HPDE6-E6E7 (cell line): ENCODE measurements at regions not wholly inside any gene's neighbourhood (a gene's known extent, or its start where the extent isn't known, plus 50 kb on each side); places are given as distances from the start of the nearest gene placed in this dataset.

ENCODE experiments used
- DNase-seq: peaks from one replicate; pipeline ENCODE4 v3.0.0; 2011; ENCODE audit warnings: missing footprints; ENCODE audit errors: extremely low spot score

DNA sequence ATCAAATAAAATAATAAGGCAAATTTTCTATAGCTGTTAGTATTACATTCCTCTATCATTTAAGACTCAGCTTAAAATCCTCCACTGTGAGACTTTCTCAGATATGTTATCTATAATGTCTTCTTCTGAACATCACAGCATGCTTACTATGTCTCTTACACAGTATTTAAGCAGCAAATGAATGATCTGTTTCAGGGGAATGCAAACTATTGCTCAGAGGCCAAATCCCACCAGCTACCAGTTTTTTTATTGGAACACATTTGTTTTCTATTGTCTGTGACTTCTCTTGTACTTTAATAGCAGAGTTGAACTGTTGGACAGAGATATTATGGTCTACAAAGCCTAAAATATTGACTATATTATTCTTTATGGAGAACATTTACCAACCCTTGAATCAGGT, 59.6 kb downstream of the C3orf38 start:
- DNase-seq: no peak

DNA sequence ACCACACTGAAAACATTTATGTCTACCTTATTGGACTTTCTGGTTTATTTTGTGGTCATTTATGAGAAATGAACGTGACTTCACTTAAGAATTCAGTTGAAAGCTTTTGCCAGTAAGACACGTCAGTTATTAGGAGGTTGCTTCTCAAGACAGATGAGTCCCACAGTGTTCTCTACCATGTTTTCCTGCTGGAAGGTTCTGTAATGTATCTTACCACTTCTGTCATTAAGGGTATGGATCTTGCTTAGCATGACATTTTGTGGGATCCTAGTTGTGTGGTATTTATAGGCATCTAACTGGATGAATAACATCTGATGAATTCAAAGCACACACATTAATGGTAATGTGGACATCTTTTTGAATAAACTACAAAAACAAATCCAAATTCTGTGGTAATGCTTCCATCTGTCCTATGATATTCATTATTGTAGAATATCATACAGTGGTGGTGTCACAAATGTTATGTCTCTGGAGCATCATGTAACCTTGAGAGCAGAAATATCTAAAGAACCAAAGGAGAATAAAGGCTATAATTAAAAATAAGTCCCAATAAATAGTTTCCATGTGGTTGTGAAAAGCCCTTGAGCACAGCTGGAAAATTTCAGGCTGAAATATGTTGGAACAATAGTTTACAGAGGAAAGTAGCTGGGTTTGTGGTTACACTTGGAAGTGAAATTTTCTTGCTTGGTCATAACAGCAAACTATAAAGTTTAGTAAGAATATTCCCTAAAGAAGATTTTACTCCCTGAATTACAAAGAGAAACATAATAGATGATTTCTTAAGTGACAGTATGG, 61.5 kb downstream of the C3orf38 start:
- no peak for DNase-seq

DNA sequence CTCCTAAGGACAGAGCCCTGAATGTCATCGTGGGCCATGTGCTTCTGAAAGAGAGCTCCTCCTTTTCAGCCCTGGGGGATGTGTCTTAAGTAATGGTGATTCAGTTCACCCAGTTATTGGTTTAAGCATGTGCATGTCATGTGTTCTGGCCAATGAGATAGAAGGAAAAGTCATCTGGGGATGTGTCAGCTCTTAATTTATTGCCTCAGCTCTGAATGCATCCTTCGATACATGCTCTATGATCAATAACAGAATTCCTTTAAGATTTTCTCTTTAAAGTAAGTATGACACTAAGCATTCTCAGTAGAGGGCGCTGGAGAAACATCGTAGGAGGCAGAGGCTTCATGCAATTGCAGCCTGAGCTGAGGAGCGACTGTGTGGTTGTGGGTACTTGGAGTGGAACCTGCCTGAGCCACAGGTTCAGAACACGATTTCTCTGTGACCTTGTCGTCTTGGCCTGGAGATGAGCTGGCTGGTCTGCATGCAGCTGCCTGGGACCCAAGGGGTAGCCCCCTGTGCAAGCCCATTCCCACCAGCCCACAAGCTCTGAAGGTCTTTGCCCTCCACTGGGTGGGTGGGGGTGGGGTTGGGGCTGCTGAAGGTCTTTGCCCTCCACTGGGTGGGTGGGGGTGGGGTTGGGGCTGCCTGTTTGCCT, 69.5 kb downstream of the C3orf38 start:
- peak; percentile 51 for DNase-seq

DNA sequence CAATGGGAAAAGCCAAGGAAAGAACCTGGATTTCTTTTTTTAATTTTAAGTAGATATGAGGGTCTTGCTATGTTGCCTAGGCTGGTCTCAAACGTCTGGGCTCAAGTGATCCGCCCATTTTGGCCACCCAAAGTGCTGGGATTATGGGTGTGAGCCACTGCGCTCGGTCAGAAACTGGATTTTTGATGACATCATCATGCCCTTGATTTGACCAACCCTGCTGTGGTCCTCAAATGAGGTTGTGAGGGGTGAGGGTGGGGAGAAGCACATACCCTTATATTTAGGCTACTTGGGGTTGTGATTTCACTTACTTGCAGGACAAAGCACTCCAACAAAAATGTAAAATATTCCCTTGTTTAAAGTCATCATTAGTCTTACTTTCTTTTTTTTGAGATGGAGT, 70.4 kb downstream of the C3orf38 start:
- DNase-seq: no peak

DNA sequence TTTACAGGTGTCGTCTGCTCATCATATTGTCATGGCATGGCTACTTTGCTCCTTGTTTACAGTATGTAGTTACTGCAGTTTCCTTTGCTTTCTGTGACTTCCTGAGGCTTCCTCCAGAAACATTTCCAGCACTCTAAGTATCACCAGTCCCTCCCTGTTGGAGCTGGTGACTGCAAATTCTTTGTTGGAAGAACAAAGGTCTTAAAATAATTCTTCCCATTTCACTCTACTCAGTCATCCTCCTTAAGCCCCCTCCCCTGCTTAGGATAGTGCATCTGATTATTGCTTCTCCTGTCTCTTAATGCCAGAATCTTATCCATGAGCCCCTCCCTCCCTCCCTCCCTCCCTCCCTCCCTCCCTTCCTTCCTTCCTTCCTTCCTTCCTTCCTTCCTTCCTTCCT, 72.0 kb downstream of the C3orf38 start:
- no peak for DNase-seq

DNA sequence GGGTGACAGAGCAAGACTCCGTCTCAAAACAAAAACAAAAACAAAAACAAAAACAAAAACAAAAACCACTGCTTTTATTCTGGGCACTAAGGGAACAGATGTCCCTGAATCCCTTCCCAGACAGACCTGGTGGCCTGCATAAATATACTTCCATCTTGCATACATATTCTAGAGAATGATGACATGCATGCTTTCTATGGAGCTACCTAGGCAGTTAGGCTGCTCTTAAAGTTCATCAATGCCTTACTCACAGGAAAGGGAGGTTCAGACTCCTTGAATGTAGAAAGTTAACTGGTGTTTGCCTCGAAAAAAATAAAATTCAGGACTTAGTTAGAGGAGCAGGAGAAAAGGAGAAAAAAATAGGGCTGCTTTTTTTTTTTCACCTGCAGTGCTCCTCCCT, 72.6 kb downstream of the C3orf38 start:
- no peak for DNase-seq

DNA sequence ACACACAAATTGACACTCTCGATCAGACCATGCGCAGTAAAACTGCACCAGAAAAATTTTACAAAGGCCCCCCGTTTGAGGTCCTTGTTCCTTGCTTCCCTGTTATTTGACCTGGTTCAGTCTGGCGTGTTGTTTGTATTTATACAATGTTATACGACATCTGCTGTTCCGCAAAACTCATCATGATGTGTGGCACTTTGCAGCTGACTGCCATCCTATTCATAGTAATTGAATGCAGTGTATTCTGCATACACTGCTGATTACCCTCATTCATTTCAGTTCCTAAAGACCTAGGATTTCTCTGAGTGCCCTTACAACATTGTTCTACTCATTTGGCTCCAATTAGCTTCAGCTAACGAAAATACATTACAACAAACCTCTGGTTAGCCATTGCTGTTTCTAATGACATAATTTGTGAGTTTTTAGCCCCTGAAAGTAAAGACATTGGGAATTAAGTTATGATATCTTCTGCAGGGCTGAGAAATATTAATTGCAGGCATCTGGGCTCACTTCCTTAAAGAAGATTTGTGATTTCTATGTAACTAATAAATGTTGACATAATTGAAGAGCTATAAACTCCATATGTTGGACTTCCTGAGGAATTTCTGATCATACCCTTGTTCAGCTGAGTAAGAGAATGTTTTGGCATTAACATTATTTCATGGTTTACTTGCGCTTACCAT, 75.7 kb downstream of the C3orf38 start:
- no peak for DNase-seq

DNA sequence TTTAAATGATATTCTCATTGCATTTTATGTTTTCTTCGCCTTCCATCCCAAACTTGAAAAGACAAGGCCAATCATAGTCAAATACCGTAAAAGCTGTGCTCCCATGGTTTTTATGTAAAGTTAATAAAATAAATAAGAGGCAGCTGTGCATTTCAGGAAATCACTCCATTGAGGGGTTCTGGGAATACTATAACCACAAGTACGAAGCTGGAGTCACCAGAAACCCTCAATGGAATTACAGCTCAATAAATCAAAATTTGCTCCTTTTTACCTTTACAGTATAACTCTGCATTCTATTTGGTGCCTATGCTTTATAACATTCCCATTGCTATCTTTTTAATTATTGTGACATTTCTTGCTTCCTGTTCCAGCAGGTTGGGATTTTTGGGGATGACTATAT, 77.2 kb downstream of the C3orf38 start:
- no peak for DNase-seq

DNA sequence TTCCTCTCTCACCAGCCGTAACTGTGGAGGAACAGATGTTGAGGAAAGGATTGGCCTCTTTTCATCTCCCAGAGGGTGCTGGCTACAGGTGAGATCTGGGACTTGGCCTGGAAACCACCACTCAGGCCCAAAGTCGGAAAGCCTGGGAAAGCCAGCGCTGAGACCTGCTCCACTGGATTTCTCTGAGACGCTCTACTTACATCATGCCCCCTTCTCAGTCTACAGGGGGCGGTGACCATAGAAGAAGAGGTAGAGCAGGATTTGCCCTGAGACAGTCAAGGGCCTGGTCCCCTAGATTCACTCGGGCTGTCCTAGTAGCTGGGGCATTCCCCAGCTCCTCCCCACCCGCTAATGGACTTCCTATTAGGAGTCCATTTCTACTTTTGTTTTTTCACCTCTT, 80.9 kb downstream of the C3orf38 start:
- no peak for DNase-seq

DNA sequence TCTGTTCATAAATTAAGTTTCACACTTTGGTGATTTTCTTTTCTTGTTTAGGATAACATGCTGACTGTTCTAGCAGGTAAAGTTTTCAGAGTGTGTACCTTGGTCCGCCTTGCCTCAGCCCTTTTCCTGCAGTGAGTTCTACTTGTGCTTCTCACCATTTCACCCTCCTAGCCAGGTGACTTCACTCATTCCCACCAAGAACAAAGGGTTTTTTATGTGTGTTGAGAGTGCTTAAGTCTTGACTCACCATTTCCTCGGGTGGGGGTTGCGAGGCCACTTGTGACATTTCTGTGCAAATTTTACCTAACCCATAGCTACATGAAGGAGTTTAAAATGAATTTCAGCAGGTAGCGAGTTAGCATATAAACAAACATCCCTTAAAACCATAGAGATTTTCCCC, 81.4 kb downstream of the C3orf38 start:
- peak; percentile 17 for DNase-seq

DNA sequence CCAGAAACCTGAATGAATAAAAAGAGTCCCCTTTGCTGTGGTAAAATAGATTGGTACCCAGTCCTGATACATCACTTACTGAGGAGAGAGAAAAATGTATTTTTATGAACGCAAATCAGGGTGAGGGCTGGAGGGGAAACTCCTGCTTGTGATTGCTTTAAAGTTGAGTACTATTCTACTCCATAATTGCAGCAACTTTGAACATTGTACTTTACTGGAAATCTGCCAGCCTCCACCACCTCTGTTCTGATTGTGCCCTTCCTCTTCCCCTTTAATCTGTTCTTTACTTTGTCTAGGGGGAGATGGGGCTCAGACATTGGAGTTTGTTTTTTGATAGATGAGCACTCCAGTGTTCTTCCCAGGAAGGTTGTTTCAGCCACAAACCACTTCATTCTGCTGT, 81.9 kb downstream of the C3orf38 start:
- no peak for DNase-seq

DNA sequence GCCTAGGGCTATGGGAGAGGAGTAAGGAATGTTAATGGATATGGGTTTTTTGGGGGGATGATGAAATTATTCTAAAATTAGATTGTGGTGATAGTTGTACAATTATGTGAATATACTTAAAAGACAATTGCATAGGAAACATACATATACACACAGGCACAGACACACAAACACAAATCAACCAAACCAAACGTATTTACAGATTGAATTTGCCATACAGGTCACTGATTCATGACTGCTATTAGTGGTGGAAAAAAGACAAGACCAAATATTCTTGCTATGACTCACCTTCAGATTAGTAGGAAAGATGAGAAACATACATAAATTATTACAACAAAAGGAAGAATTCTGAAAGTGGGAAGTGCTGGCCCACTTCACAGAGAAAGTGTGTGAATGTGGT, 85.3 kb downstream of the C3orf38 start:
- DNase-seq: no peak

DNA sequence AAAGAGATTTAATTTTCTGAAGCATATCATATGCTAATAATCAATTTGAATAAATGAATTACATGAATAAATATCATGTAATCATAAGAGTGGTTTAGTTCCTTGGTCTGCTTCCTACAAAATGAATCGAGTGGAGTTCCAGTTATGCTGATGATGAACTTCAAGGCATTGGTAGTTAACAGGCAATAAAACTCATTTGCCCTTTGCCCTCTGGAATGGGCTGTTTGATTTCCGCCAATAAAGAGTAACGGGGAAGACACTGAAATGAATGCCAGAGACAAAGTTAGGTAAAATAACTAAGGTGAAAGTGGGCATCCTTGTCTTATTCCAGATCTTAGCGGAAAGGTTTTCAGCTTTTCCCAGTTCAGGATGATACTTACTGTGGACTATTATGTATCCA, 90.1 kb downstream of the C3orf38 start:
- DNase-seq: no peak

DNA sequence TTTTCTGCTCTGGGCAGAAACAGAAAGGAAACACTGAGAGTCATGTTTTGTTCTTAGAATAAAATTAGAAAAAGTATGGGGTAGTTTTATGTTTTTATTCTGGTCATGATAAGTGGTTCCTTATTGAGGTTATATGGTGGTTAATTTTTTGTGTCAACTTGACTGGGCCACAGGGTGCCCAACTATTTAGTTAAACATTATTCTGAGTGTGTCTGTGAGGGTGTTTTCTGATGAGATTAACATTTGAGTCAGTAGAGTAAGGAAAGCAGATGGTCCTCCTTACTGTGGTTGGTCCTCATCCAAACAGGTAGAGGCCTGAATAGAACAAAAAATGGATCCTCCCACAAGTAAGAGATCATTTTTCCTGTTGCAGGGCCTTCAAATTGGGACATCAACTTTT, 98.9 kb downstream of the C3orf38 start:
- no peak for DNase-seq

DNA sequence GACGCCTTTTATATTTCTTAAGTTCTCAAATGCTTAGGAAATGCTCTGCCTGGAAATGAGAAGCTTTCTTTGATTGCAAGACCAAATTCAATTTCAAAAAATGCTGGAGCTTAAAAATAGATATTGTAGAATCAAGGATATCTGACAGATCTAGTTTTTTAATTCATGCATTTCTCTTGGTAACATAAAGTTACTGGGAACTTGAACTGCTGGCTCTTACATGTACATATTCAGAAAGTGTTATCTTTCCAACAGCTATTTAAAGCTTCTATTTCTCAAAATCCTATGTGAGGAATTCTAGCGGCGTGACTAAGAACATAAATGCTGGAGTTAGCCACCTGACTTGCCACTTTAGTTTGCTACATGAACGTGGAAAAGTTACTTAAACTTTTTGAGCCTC, 109.3 kb downstream of the C3orf38 start:
- no peak for DNase-seq

DNA sequence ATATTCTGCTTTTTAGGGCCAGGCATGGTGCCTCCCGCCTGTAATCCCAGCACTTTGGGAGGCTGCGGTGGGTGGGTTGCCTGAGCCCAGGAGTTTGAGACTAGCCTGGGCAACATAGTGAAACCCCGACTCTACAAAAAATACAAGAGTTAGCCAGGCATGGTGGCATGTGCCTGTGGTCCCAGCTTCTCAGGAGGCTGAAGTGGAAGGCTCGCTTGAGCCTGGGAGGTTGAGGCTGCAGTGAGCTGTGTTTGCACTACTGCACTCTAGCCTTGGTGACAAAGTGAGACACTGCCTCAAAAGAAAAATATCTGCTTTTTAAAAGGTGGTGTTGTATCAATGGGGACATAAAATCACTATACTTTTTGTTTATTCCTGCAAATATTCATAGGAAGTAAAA, 112.8 kb downstream of the C3orf38 start:
- no peak for DNase-seq

DNA sequence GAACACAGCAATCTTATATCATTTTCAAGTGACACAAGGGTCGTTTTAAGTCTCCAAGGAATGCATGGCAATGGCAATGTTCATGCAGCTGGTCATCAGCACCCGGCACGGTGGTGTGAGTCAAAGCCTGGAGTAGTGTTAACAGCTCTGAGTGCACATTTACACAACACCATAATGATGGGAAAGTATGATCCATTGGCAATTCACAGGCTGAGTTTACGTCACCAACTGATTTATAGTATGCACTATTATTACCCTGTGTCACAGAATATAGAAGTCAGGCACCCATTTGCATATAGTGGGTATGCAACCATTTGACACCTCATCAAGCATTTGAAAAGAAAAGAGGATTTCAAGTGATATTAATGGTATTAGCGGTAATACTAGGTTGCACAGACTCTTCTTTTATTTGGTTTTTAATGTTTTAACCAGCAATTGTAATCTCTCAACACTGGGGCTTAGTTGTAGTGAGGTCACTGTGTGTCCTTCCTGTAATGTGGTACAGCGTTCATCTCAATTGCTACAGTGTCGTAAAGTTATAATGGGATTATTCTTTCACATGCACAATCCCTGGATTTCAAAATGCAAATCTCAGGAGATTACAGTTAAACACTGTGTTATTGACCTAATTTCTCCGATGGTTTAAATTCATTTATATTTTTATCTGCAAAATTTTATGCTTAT, 113.8 kb downstream of the C3orf38 start:
- no peak for DNase-seq

DNA sequence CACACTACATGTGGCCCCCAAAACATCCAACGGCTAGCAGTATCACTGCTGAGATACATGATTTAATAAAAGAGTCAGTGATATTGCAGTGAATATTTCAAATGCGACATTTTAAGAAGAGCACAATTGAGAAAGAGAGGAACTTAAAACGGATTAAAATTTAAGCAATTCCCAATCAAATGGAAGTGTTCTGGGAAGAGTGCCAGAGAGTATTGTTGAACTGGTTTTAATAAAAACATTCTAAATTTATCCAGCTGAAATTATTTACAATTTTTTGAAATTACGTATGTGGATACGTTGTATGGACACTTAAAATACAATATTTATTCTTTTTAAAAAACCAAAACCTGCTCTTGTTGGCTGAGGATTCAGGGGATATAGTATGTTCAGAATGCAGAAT, 117.7 kb downstream of the C3orf38 start:
- no peak for DNase-seq

DNA sequence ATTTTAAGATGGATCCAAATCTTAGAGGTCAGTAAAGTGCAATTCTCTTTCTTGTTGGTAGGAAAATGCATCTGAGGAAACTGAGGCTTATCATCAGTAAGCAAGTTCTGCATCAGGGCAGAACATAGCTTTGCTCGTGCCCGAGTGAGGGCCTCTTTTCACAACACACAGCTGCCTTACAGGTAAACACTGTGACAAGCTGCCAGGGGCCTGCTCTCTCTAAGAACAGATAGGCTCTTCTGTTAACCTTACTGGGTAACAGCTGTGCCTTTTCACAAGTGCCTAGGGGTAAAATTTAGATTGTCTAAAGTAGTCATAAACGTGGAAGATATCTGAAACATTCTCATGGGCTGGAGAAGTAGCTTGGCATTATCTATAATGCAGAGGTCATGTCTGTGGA, 118.1 kb downstream of the C3orf38 start:
- DNase-seq: no peak

DNA sequence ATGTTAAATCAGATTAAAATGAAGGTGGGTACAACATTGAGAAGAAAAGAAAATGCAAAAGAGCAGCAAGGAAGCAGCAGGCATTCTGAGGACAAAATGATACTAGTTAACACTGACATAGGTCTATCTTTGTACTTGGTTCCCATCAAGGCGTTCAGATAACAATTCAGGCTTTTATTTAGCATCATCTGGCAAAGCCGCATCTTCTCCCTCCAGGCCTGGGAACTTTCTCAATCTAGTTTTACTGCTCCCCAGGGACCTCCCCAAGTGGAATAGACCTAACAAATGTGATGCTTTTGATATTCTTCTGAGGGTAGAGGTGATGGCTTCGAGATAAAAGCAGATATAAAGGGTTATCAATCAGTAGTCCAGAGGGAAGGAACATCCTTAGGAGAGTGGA, 130.6 kb downstream of the C3orf38 start:
- DNase-seq: no peak

DNA sequence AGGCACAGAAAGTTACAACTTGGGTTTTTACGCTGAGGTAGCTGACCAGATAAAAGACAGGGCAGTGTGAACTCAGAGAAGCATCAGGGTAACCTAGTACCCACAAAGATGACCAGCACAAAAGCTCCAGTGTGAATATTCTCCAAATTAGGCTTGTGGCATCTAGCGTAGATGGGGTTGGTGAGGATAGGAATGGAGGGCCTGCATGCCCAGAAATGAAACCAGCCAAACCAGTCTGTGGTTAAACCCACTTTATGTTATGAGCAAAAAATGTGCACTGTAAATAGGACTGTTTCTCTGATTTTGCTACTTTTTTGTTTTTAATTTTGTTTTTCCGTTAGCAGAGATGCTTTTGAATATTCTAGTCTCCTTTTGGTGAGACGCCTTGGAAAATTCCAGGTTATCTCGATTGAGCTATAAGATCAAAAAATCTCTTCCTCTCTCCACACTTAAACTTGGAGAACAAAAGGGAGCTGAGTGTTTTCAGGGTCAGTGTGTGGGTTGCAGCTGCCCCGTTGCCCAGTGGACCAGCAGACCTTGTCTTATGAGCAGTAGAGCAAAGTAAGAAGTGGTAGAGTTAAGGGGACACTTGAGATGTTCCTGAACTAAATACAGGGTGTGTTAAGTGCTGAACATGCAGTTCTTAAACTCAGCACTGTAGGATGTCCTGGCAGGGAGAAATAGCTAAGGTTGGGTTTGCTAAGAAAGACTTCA, 132.9 kb downstream of the C3orf38 start:
- no peak for DNase-seq

DNA sequence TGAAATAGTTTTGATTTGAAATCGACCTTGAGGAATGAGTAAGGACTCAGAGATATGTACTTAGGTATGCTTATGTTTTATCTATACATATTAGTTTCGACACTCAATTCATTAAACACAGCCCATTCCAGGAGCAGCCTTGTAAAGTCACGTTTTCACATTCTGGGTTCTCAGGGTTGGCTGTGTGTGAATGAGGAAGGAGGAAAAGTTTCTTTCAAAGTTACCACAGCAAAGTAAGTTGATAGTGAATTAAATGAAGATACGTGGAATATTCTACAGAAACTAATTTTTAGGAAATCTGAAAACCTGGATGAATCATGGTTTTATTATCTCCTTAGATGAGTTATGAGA, 133.5 kb downstream of the C3orf38 start:
- DNase-seq: no peak
